ENCODE measurements at regions not wholly inside any gene's neighbourhood (a gene's known extent, or its start where the extent isn't known, plus 50 kb on each side); places are given as distances from the start of the nearest gene placed in this dataset.

DNA sequence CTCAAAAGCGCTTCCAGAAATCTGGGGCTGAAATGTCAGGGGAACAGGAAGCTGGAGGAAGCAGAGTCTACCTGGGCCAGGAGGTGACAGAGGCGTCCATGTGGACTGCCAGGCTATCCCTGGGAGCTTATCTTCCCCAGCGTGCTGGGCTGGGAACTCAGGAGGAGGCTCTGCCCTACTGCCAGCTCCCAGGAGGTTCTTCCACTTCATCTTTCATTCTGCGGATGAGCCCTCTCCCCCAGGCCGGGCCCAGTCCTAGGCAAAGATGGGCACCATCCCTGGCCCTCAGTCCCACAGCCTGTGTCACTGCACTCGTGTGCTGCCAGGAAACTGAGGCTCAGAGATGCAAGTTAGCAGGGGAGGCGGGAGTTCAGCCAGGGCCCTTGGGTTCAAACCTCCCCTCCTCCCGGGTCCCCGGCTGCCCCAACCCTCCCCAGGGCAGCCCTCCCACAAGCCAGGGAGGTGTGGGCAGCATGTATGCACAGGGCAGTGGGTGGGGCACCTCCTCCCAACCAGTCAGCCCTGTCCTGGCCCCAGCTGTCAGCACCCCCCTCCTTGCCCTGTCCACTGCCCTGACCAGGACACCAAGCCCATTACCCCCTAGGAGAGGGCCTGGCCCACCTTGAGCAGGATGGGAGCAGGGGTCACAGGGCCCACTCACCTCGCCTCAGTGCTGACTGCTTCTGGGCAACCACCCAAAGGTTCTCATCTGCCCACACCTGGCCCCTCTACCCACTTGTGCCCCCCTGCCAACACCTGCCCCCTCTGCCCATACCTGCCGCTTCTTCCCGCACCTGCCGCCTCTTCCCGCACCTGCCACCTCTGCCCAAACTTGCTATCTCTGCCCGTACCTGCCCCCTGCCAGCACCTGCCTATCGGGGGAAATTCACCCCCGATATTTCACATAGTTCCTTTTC is 226.0 kb downstream of the NPHP4 start:
- DNase-seq, result no peak

DNA sequence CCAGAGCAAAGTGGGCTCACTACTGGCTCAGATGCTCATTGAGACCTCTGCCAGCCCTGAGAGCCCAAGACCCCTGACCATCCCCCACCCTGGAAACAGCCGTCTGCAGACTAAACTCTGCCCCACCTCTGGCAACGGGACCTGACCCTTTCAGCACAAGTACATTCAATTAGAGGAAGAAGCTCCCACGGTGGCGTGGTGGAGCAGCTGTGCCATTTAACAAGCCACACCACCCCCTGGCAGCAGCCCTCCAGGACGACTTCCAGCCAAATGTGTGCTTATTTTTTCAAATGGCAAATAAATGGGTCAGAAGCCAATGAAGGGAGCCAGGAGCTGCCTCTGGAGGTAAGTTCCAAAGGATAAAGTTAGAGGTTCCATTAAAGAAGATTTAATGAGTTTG is 226.7 kb downstream of the NPHP4 start:
- DNase-seq, result no peak

DNA sequence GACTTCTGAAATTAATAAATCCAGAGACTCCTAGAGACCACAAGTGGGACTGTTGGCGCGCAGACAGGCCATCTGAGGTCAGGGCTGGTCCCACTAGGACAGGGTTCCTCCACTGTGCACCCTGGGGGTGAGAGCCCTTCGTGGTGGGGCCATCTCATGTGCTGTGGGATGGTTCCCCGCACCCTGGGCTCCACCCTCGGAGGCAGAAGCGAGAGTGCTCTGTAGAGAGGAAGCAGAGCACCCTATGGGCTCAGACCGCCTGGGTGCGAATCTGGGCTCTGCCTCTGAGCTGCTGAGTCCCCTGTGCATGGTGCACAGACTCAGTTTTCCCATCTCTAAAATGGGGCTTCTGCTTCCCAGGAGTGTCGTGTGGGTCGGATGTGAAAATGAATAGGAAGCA is 227.3 kb downstream of the NPHP4 start:
- DNase-seq, result no peak

DNA sequence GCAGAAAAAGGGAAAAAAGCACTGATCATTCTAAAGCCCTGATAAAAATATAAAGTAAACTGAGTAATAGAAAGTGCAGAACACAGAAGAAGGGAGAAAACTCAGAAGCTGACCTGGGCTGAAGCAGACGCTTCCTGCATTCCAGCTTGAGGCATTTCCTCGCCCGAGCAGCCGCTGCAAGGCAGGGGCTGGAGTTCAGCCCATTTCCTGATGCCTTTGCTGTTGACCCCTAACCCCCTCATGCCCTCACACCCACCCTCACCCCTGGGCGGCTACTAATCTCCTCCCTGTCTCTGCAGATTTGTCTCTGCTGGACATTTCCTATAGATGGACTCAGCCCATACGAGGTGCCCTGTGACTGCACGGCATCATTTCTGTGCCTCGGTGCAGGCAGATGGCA is 227.8 kb downstream of the NPHP4 start:
- no peak for DNase-seq

DNA sequence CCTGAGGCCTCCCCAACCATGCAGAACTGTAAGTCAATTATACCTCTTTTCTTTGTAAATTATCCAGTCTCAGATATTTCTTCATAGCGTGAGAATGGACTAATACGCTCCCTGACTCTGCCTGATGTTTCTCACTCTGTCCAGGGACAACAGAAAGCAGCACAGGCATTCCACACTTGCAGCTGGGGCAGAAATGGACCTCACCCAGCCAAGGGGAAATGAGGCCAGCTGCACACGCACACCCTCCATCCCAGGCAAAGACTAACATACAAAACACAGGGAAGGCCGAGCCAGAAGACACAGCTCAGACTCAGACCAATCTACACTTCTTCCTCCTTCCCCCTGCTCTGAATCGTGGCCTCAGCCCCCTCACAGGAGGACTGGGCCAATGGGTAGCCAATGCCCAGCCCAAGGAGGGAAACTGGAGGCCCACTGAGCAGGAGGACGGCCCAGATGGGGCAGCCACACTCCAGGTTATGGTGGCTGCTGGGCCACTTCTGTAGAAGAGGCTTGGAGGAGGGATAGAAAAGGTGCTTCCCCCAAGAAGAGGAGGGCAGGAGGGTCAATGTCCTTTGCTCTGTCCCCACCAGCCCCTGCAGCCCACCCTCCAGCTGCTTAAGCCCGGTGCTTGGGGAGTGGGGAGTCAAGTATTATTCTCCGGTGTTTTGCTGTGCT is 228.4 kb downstream of the NPHP4 start:
- DNase-seq, result no peak

DNA sequence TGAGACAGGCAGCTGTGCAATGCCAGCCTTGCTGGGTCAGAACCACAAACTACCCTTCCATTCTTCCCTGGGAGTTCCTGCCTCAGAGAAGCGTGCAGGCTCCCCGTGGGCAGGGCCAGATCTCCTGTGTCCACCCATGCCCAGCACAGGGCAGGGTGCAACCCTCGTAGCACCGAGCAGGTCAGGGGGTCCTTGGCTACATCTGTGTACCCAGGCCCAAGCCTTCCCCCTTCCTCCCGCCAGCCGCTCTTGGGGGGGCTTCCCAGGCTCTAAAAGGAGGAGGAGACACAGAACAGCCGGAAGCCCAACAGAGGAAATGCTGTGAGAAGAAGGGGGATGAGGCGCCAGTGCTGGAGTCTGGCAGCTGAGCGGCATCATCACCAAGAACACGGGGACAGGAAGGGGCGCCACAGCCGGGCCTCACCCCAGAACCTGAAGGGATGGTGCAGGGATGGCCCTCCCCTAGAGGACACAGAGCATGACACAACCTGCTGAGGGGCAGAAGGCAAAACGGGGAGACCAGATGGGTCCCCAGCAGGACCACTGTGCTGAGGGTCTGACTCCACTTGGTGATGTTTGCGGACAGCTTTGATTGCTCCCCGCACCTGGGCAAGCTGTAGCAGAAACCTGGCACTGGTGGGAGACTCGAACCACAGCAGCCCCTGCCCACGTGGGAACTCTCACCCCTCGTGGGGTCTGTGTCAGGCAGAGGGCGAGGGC is 233.2 kb downstream of the NPHP4 start:
- DNase-seq, result no peak

DNA sequence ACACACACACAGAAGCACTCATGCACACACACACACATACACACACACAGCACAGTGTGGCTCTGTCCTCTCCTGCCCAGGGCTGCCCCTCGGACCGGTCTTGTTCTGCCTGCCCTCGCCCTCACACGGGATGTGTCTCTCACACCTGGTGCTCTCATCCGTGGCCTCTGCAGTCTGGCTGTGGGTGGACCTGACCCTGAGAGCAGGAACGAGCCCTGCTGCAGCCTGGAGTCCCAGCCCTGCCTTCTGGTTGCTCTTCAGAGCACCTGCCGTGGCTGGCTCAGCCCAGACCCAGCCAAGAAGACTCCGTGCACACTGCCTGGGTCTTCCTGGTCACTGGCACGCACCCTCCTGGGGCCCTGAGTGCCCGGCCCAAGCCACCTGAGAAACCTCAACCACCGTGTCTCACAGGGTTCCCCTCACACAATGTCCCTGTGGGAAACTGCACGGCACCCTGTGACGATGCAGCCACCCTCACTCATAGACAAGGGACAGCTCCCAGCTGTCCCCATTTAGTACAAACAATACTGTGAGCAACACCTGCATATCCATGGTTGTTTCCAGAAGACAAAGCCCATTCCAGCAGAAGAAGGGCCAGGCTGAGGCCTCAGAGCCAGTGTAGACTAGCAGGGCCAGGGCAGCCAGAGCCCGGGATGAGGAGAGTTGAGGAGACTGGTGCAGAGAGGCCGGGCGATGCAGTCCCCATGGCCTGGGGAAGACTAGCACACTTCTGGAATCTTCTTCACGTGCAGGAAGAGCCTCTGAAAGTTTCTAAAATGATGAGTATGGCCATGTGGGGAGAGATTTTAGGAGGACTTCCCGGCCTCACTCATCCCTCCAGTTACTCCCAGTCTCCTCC is 234.0 kb downstream of the NPHP4 start:
- no peak for DNase-seq

DNA sequence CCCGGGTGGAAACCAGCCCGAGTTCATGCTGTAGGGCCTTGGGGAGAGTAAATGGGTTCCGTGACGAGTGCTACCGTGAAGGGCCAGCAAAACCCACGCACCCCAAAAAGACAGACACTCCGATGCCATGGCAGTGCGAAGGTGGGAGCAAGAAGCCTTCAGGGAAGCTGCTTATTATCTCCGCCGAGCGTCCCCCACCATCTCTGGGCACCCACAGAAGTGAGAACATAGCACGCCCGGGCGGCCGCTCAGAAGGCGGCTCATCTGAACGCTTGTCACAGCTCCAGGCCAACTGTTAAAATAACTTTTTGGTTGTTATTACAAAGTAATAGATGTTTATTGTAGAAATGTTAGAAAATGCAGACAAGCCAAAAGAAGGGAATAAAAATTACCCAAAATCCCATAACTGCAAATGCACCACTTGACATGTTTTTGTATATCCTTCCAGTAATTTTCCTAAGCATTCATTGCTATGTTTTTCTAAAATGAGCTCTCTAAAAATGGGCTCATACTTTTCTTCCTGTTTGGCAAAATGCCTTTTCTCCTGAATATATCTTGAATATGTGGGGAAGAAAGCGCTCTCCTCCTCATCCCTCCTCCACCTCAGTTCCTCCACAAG is 234.9 kb downstream of the NPHP4 start:
- no peak for DNase-seq

DNA sequence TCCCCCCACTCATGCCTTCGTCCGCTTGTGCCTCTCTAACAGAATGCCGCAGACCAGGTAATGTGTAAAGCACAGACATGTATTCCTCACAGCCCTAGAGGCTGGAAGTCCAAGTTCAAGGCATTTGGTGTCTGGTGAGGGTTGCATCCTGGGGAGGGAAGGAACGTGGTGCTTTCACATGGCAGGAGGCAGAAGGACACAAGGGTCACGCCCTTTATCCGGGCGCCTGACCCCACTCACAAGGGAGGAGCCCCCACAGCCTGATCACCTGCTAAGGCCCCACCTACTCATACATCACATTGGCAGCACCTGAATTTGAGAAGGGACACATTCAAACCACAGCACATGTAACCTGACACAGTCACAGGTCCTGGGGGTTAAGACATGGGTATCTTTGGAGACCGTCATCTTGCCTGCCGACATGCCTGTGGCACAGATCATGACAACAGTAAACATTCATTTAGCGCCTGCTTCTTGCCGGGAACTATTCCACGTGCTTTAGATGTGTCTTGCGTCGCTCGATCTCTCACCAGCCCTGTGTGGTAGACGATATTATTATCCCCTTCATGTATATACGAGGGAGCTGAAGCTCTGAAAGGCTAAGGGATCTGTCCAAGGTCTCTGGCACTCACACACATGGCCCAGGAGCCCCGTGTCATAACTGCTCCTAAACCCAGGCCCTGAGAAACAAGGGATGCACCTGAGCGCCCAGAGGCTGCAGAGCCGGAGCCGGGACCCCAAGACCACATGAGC is 235.6 kb downstream of the NPHP4 start:
- no peak for DNase-seq

DNA sequence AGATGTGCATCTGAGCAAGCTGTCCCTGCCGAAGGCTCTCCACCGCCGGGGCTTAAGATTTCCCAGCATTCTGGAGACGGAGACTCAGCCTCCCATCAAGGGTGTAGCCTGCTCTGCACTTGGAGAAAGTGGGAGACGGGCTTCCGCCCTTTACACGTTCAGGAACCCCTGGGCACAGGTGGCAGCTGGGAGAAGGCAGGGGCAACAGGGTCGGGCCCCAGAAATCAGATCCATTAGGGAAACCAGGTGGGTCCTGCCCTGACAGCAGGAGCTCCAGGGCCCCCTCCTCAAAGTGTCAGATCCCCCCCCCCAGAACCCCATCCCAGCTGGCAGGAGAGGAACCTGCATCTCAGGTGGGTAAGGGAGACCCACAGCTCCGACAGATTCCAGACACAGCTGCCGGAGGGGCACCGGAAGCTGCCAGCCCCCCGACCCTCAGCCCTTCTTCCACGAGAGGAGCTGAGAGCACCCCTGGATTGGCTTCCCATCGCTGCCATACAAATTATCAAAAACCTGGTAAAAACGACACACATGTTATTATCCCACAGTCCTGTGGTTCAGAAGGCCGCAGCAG is 236.6 kb downstream of the NPHP4 start:
- no peak for DNase-seq

DNA sequence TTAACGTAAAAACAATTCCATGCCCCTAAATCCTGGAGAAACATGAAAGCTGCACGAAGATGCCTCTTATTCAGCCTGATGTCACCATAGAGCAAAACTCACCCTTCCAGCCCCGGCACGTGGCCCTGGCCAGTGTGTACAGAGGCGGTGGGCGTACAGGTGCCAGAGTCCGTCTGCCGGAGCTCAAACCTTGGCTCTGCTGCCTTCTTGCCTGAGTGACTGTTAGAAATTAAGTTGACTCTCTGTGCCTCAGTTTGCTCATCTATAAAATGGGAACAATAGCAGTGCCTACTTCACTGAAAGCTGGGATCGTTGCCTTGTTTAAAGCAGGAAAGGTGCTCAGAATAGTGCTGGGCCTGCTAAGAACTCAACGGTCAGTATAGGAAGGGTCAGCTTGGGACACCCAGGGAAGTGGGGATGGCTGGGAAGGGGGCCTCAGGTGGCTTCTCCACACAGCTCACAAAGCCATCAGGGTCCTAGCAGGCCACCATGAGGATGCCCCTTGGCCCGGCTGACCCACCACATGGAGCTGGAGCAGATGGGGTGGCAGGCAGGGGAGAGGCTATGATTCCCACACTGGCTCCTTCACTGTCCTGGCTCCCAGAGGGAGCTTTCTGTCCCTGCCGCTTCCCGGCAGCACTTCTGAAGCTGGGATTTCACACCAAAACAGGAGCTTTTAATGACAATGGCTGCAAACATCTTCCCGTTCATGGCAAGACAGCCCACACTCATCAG is 237.2 kb downstream of the NPHP4 start:
- no peak for DNase-seq

DNA sequence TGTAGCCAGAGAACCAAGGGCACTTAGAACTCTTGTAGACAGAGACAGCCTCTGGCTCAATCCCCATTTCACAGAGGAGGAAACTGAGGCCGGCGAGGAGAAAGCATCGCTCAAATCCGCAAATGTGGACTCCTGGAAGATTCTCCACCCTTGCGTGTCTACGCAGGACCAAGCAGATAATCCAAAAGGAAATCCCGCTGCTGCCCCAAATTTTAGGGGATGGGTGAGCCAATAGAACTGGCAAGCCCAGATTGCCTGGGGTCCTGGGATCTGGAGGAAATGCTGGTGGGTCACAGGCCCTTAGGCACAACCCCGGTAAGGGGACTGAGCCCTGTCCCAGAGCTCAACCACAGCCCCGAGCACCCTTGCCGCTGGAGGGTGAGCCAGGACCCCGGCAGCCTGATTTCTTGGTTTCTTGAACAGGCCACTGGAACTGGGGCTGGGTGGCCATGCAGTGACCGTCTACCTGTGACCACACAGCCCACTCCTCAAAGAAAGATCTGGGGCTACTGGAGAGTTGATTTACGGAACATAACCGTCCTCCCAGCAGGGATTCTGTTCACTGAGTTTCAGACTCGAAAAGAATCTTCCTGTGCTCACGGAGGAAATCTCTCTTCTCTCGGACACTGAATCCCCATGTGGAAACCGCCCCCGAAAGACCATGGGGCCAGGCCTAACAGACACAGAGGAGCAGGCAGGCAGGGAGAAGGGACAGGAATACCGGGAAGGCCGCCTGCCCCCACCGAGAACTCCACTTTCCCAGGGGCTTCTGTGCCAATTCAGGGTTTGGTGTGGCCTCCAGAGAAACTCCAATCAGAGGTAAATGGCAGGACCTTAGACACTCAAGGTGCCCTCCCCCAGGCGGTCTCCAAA is 238.4 kb downstream of the NPHP4 start:
- no peak for DNase-seq

DNA sequence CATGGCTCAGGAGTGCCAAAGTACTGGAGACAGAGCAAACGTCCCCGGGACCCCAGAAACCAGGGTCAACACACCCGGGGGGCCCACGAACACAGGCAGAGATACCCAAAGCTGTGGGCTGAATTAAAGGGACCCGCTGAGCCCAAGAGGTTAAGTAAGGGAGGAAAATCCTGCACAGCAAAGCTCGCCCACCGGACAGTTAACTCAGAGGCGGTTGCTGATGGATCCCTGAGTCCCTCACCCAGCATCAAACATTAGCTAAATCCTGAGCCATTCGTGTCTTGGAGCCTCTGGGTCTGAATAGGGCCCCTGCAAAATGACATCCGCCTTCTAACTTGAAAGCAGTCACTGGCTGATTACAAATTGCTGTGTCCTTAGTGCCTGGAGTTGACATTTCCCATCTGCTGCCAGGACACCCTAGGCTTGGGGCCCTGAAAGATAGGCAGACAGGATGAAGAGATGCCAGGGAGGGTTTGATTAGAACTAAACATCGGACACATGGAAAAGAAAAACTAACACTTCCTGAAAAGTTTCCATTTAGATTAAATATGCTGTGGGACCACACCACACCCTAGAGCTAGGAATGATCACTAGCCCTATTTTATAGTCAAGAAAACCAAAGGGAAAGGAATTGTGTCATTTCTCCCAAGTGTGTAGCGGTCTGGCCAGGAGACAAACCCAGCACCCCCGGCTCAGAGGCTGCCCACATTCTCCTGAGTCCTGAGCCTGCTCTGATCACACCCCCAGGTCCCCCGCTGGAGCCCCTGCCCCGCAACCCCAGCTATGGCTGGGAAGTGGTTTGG is 239.3 kb downstream of the NPHP4 start:
- no peak for DNase-seq

DNA sequence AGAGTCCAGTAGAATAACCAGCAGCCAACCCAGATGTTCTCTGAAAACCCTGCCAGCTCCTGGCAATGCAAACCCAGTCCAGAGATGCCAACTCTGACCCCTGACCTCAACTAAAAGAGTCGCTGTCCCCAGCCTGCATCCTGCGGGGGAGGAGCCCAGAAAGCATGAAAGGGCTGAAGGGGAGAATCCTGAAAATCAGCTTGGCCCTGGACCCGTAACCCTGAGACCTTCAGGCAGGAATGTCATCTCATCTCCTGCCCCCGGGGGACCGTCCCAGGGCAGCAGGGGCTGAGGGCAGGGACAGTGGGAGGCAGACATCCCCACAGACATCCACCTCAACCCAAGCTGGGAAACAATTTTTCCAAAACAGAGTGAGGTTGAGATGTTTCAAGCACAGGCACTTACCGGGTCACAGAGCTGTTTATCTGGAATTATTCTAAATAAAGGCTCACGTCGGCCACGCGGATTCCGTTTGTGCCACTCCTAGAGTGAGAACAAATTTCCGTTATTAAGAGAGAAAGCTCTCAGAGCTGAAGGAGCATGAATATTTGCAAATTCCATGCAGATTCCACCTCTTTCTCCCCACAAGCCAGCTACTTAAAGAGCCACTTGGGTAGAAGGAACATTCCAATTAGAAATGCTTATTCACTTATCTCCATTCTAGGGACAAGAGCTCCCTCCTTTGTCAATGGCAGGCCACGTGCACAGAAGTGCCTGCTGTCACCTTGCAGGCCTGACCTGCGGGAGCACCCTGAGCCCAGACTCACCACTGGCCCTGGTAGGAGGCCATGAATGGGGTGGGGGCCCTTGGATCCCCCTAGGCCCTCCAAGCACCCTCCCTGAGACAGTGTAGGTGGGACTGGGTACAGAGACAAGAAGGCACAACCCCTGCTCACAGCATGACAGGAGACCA is 240.1 kb downstream of the NPHP4 start:
- DNase-seq, result no peak

DNA sequence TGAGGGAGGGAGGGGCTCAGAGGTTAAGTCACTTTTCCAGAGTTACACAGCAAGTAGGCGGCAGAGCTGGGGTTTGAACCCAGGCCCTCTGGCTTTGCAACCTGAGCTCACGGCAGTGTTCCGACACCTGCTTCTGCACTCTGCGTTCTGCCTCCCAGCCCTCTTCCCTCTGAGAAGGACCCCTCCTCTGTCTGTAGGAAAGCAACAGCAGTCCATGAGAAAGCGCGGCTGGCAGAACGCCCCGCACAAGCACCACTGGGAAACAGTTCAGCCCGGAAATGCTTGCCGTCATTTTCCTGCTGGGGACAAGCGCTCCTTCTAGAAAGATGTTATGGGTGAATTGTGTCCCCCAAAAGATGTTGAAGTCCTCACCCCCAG is 241.1 kb downstream of the NPHP4 start:
- DNase-seq, result no peak

DNA sequence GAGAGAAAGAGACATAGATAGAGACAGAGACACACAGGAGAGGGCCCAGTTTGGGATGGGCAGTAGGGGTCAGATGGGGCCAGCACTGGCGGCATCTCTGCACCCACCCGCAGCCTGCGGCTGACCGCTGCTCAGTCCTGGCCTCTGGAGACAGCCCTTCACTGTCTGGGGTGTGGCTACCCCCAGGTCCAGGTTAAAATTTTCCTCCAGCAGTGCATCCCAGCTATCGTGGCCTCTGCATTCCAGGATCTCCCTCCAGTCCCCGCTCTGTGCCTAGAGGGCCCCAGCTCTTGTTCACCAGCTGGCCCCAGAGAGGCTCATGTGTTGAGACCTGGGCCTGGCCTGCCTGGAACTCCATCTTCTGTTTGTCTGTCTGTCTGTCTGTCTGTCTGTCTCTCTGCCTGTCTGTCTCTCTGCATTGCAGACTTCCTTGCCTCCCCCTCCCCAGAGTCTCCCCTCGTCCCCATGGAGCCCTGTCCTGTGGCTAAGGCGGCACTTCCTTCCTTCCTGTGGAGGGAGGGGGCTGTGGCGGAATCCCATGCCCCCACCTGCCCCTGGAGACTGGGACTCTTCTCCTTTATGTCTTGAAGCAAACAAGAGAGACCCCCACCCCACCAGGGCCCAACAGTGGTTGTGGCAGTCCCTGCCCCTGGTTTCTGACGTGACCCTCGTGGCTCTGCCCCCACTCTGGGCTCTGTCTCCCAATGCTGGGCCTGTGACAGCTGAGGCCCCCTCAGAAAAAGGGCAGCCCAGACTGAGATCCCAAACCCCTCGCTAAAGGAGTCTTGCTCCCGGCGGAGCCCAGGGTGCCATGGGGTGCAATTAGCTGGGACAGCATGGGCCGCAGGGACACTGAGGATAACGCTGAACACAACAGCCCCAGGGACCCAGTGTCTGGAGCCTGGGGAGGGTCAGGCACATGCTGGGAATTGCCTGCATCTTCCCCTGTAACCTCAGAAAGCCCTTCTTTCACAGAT is 241.8 kb downstream of the NPHP4 start:
- DNase-seq, result no peak

Data from activated naive CD4-positive, alpha-beta T cell (primary cell).